Endothelial cell of umbilical vein (primary cell): ENCODE measurements at regions not wholly inside any gene's neighbourhood (a gene's known extent, or its start where the extent isn't known, plus 50 kb on each side); places are given as distances from the start of the nearest gene placed in this dataset.

Source experiments
- GATA2 ChIP-seq: IDR thresholded peaks from 2 replicates; pipeline ENCODE4 v1.7.0; 2011; ENCODE audit warnings: low read depth, mild to moderate bottlenecking, moderate library complexity, mixed read lengths, low read length; ENCODE audit not compliant: insufficient read length, insufficient read depth
- MYC ChIP-seq: IDR thresholded peaks from one replicate; pipeline ENCODE4 v1.6.1; 2011; ENCODE audit warnings: mild to moderate bottlenecking, low read depth, low read length
- POLR2A ChIP-seq: IDR thresholded peaks from 2 replicates; pipeline ENCODE4 v1.6.1; 2012; ENCODE audit warnings: low read depth, mild to moderate bottlenecking, control low read depth, low read length
- TF ChIP-seq, protein P1 (sequence below), 2 donors: IDR thresholded peaks; 1 replicate in 1 of 2; 2 replicates in 1 of 2; pipeline ENCODE4 v1.5.1; 2011; ENCODE audit warnings: low read length in 2 of 2, mild to moderate bottlenecking in 2 of 2, moderate library complexity in 2 of 2, control low read depth in 1 of 2, inconsistent platforms in 1 of 2, low read depth in 1 of 2; ENCODE audit not compliant: insufficient read depth in 1 of 2; ENCODE audit errors: extremely low read depth in 1 of 2

DNA sequence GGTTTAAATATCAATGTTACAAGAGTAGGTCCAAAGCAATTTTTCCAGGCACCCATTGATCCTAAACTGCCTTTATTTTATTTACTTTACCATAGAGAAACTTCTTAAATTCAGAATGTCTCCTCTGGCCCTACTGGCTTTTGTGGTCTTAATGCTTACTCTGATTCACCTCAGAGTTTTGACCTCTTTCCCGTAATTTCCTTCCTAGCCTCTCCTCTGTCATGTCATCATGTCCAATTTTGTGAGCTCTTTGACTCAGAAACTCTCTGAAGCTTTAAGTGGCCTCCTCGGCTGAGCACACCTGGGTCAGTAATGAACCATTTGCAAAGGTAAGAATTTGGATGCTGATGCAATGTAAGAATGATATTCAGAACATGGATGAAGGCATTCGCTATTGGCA is 303.8 kb upstream of the CDH18 start:
- TF ChIP-seq MYC (no peak), GATA2 (no peak), POLR2A (no peak)
- TF ChIP-seq, protein P1, sequence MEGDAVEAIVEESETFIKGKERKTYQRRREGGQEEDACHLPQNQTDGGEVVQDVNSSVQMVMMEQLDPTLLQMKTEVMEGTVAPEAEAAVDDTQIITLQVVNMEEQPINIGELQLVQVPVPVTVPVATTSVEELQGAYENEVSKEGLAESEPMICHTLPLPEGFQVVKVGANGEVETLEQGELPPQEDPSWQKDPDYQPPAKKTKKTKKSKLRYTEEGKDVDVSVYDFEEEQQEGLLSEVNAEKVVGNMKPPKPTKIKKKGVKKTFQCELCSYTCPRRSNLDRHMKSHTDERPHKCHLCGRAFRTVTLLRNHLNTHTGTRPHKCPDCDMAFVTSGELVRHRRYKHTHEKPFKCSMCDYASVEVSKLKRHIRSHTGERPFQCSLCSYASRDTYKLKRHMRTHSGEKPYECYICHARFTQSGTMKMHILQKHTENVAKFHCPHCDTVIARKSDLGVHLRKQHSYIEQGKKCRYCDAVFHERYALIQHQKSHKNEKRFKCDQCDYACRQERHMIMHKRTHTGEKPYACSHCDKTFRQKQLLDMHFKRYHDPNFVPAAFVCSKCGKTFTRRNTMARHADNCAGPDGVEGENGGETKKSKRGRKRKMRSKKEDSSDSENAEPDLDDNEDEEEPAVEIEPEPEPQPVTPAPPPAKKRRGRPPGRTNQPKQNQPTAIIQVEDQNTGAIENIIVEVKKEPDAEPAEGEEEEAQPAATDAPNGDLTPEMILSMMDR (IDR thresholded peaks at IDR 0.05; ENCODE audit: extremely low read depth in 1 of 2, insufficient read depth in 1 of 2, low read depth in 1 of 2, low read length in 2 of 2), result no peak
